HCT116 (cell line): ENCODE measurements at regions not wholly inside any gene's neighbourhood (a gene's known extent, or its start where the extent isn't known, plus 50 kb on each side); places are given as distances from the start of the nearest gene placed in this dataset.

Experiments
- ATAC-seq: fragments of 200-7000 bp; cut with Tn5 transposase; 2 replicates; pipeline ENCODE4 v1.9.1; 2020; ENCODE audit warnings: mild to moderate bottlenecking, moderate library complexity
- BruUV-seq: library from RNA; stranded (reverse); fragments of 400-500 nt; replicated peaks from 2 replicates; lab custom pipeline; 2021; lab: Mats Ljungman, UMichigan
- CTCF ChIA-PET: fragments of 300-600 bp; sonication (Branson Sonifier 250); formaldehyde crosslinking; loops from one replicate; lab custom pipeline; 2021; ENCODE audit warnings: antibody characterized with exemption; lab: Charles Lee
- POLR2A ChIA-PET: fragments of 300-600, 350-600 bp; sonication (Branson Sonifier 250); formaldehyde crosslinking; loops from one replicate; lab custom pipeline; 2021; ENCODE audit warnings: antibody characterized with exemption; lab: Charles Lee
- RAD21 ChIA-PET, 2 experiments: fragments of 300-600 bp; sonication (Branson Sonifier 250); formaldehyde crosslinking; loops; one replicate each; lab custom pipeline; 2023; ENCODE audit warnings: low total read pairs in 2 of 2; ENCODE audit not compliant: uncharacterized antibody in 2 of 2, unreplicated experiment in 2 of 2, low non-redundant PET in 1 of 2; lab: Charles Lee
- DNase-seq: peaks from one replicate; pipeline ENCODE4 v3.0.0-alpha.2; 2010; ENCODE audit warnings: low read depth, low spot score
- H2AFZ ChIP-seq: fragments of 200-600 bp; shearing (Covaris generic), sonication (generic); 2 replicates; pipeline ENCODE4 v1.6.1; 2017; ENCODE audit warnings: low read depth, mixed run types, mixed read lengths, antibody characterized with exemption, low read length; ENCODE audit not compliant: poor library complexity, severe bottlenecking
- H3K27ac ChIP-seq: 2 replicates; pipeline ENCODE4 v1.5.1; 2012; ENCODE audit warnings: low read depth, low read length
- H3K27me3 ChIP-seq: fragments of 200-600 bp; sonication (generic); 2 replicates; pipeline ENCODE4 v1.6.1; 2016; ENCODE audit warnings: mixed run types, low read length, mixed read lengths; ENCODE audit not compliant: insufficient read depth
- H3K36me3 ChIP-seq, 2 experiments: fragments of 200-500 bp in 1 of 2; fragments of 200-600 bp in 1 of 2; sonication (Bioruptor generic) in 1 of 2; sonication (generic) in 1 of 2; 2 replicates each; pipeline versions ENCODE4 v1.5.1 to v1.6.1; 2014 to 2016; ENCODE audit warnings: low read length in 2 of 2, inconsistent platforms in 1 of 2, mixed read lengths in 1 of 2, mixed run types in 1 of 2; ENCODE audit not compliant: insufficient read depth in 2 of 2, control insufficient read depth in 1 of 2
- H3K4me1 ChIP-seq, 2 experiments: fragments of 200-600 bp in 1 of 2; sonication (generic) in 1 of 2; 2 replicates each; pipeline versions ENCODE4 v1.5.1 to v1.6.1; 2012 to 2017; ENCODE audit warnings: low read length in 2 of 2, inconsistent platforms in 1 of 2, mild to moderate bottlenecking in 1 of 2, mixed read lengths in 1 of 2, mixed run types in 1 of 2, moderate library complexity in 1 of 2; ENCODE audit not compliant: insufficient read depth in 2 of 2, control insufficient read depth in 1 of 2
- H3K4me2 ChIP-seq: fragments of 200-600 bp; sonication (generic); 2 replicates; pipeline ENCODE4 v1.6.1; 2017; ENCODE audit warnings: mixed run types, low read length, mixed read lengths
- H3K4me3 ChIP-seq, 2 experiments: fragments of 200-600 bp in 1 of 2; sonication (generic) in 1 of 2; replicated peaks in 1 of 2; 2 replicates each; pipeline ENCODE4 v1.5.1; 2011 to 2016; ENCODE audit warnings: low read length in 2 of 2, control low read depth in 1 of 2, low read depth in 1 of 2, mild to moderate bottlenecking in 1 of 2, mixed read lengths in 1 of 2, mixed run types in 1 of 2
- H3K79me2 ChIP-seq: fragments of 200-600 bp; sonication (generic); 2 replicates; pipeline ENCODE4 v1.6.1; 2017; ENCODE audit warnings: mild to moderate bottlenecking, mixed run types, low read length, moderate library complexity, mixed read lengths; ENCODE audit not compliant: insufficient read depth
- H3K9ac ChIP-seq: fragments of 200-600 bp; sonication (generic); 2 replicates; pipeline ENCODE4 v1.6.1; 2016; ENCODE audit warnings: low read length, mixed read lengths
- H3K9me2 ChIP-seq: fragments of 200-600 bp; sonication (generic), shearing (Covaris generic); 2 replicates; pipeline ENCODE4 v1.6.1; 2017; ENCODE audit warnings: mixed run types, mild to moderate bottlenecking, moderate library complexity; ENCODE audit not compliant: insufficient read depth
- H3K9me3 ChIP-seq, 2 experiments: fragments of 200-500 bp in 1 of 2; fragments of 200-600 bp in 1 of 2; sonication (Bioruptor generic) in 1 of 2; sonication (generic) in 1 of 2; 2 replicates each; pipeline ENCODE4 v1.6.1; 2014 to 2017; ENCODE audit warnings: low read length in 2 of 2, mixed read lengths in 2 of 2, inconsistent platforms in 1 of 2, low read depth in 1 of 2, mild to moderate bottlenecking in 1 of 2, mixed run types in 1 of 2, moderate library complexity in 1 of 2; ENCODE audit not compliant: control insufficient read depth in 1 of 2, insufficient read depth in 1 of 2
- H4K20me1 ChIP-seq: fragments of 200-600 bp; sonication (generic), shearing (Covaris generic); 2 replicates; pipeline ENCODE4 v1.6.1; 2017; ENCODE audit warnings: mixed run types, mild to moderate bottlenecking, moderate library complexity; ENCODE audit not compliant: insufficient read depth
- CEBPB ChIP-seq: IDR thresholded peaks from 2 replicates; pipeline ENCODE4 v1.6.1; 2012; ENCODE audit warnings: low read depth
- EZH2phosphoT487 ChIP-seq: fragments of 200-600 bp; IDR thresholded peaks from 2 replicates; pipeline ENCODE4 v1.6.1; 2018; ENCODE audit warnings: antibody characterized with exemption, borderline replicate concordance
- FOSL1 ChIP-seq: IDR thresholded peaks from 2 replicates; pipeline ENCODE4 v1.6.1; 2012; ENCODE audit warnings: low read depth
- JUND ChIP-seq: IDR thresholded peaks from 2 replicates; pipeline ENCODE4 v1.6.1; 2012
- RAD21 ChIP-seq: IDR thresholded peaks from 2 replicates; pipeline ENCODE4 v1.6.1; 2012; ENCODE audit warnings: low read depth, mild to moderate bottlenecking
- SIN3A ChIP-seq: IDR thresholded peaks from 2 replicates; pipeline ENCODE4 v1.6.1; 2012; ENCODE audit warnings: low read depth
- SRF ChIP-seq: IDR thresholded peaks from 2 replicates; pipeline ENCODE4 v1.6.1; 2012; ENCODE audit warnings: low read depth
- TCF7L2 ChIP-seq: IDR thresholded peaks from 2 replicates; pipeline ENCODE4 v1.7.0; 2011; ENCODE audit warnings: borderline replicate concordance, inconsistent platforms; ENCODE audit not compliant: insufficient read depth, insufficient read length; ENCODE audit errors: extremely low read depth
- ZNF274 ChIP-seq: fragments of 200-500 bp; sonication (Bioruptor generic); IDR thresholded peaks from 2 replicates; pipeline ENCODE4 v1.6.1; 2014; ENCODE audit warnings: mild to moderate bottlenecking, low read depth, low read length, inconsistent platforms
- intact Hi-C: fragments of 100-400 bp; cut with micrococcal nuclease; formaldehyde crosslinking; loops from 2 replicates; pipeline ENCODE4 v1.10.0; 2022
- TF ChIP-seq, protein P1 (sequence below), 3 experiments: fragments of 200-600 bp in 1 of 3; sonication (generic) in 1 of 3; IDR thresholded peaks in 2 of 3; conservative IDR thresholded peaks in 1 of 3; 2 replicates each; pipeline ENCODE4 v1.5.1; 2012 to 2017; ENCODE audit warnings: low read depth in 2 of 3, low read length in 2 of 3, antibody characterized with exemption in 1 of 3, borderline replicate concordance in 1 of 3, control low read depth in 1 of 3, mild to moderate bottlenecking in 1 of 3, mixed read lengths in 1 of 3, mixed run types in 1 of 3, moderate library complexity in 1 of 3; ENCODE audit not compliant: insufficient read depth in 1 of 3
- TF ChIP-seq, protein P2 (sequence below): IDR thresholded peaks from 2 replicates; pipeline ENCODE4 v1.6.1; 2012
- TF ChIP-seq, protein P3 (sequence below): IDR thresholded peaks from 2 replicates; pipeline ENCODE4 v1.6.1; 2011; ENCODE audit warnings: mild to moderate bottlenecking, low read length, moderate library complexity; ENCODE audit not compliant: insufficient replicate concordance; ENCODE audit errors: extremely low read depth

DNA sequence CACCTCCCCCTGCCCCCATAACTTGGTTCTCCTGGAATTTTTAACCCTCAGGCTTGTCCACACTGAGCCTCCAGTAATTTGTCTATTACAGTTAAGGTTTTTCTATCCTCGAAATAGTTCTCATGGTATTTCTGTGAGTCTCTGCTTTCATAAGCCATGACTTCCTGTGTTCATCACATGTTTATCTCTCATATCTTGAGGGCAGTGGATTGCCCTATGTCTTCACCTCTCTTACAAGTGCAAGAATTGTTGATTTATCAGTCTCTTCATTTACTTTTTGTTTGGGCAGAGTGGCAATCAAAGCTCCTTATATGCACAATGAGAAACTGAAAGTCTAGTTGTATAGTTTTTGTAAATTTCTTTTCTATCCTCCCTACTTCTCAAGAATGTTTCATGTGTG, 328.4 kb downstream of the PLA2G4A start (continued):
- TF ChIP-seq, protein P1, sequence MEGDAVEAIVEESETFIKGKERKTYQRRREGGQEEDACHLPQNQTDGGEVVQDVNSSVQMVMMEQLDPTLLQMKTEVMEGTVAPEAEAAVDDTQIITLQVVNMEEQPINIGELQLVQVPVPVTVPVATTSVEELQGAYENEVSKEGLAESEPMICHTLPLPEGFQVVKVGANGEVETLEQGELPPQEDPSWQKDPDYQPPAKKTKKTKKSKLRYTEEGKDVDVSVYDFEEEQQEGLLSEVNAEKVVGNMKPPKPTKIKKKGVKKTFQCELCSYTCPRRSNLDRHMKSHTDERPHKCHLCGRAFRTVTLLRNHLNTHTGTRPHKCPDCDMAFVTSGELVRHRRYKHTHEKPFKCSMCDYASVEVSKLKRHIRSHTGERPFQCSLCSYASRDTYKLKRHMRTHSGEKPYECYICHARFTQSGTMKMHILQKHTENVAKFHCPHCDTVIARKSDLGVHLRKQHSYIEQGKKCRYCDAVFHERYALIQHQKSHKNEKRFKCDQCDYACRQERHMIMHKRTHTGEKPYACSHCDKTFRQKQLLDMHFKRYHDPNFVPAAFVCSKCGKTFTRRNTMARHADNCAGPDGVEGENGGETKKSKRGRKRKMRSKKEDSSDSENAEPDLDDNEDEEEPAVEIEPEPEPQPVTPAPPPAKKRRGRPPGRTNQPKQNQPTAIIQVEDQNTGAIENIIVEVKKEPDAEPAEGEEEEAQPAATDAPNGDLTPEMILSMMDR (IDR thresholded peaks at IDR 0.05 in 2 of 3, conservative IDR thresholded peaks at IDR 0.05 in 1 of 3; ENCODE audit: borderline replicate concordance in 1 of 3, insufficient read depth in 1 of 3, low read depth in 2 of 3, low read length in 2 of 3): no peak
- TF ChIP-seq SIN3A (no peak), FOSL1 (no peak), SRF (no peak)

DNA sequence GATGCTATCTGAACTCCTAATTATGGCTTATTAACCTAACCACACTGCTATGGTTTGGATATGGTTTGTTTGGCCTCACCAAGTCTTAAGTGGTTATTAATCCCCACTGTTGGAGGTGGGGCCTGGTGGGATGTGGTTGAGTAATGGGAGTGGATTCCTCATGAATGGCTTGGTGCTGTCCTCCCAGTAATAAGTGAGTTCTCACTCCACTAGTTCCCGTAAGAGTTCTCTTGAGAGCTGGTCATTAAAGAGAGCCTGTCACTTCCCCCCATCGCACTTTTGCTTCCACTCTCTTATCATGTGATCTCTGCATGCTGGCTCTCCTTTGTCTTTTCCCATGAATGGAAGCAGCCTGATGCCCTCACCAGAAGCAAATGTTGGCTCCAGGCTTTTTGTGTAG, 328.8 kb downstream of the PLA2G4A start:
- BruUV-seq: no TSS peak
- H3K9ac ChIP-seq: no peak overlapping the region

More for the DNA sequence above, 328.8 kb downstream of the PLA2G4A start:
- no peaks in the 10 kb centered on the region for H4K20me1 ChIP-seq
- H3K27me3 ChIP-seq: no peaks in the 10 kb centered on the region
- ATAC-seq (no peak), DNase-seq (no peak)
- H3K4me3 ChIP-seq: no peak overlapping the region
- intact Hi-C loops: no loop called here
- no peak overlapping the region for H3K4me2 ChIP-seq
- CTCF ChIA-PET: no interaction called here
- no peak overlapping the region for H2AFZ ChIP-seq
- no peaks in the 10 kb centered on the region for H3K9me3 ChIP-seq
- no peaks in the 10 kb centered on the region for H3K4me1 ChIP-seq
- TF ChIP-seq FOSL1: no peak
- TF ChIP-seq, protein P1 (IDR thresholded peaks at IDR 0.05 in 2 of 3, conservative IDR thresholded peaks at IDR 0.05 in 1 of 3; ENCODE audit: borderline replicate concordance in 1 of 3, insufficient read depth in 1 of 3, low read depth in 2 of 3, low read length in 2 of 3): no peak
- no peak for TF ChIP-seq ZNF274
- TF ChIP-seq, protein P2, sequence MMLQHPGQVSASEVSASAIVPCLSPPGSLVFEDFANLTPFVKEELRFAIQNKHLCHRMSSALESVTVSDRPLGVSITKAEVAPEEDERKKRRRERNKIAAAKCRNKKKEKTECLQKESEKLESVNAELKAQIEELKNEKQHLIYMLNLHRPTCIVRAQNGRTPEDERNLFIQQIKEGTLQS: no peak
- TF ChIP-seq, protein P3, sequence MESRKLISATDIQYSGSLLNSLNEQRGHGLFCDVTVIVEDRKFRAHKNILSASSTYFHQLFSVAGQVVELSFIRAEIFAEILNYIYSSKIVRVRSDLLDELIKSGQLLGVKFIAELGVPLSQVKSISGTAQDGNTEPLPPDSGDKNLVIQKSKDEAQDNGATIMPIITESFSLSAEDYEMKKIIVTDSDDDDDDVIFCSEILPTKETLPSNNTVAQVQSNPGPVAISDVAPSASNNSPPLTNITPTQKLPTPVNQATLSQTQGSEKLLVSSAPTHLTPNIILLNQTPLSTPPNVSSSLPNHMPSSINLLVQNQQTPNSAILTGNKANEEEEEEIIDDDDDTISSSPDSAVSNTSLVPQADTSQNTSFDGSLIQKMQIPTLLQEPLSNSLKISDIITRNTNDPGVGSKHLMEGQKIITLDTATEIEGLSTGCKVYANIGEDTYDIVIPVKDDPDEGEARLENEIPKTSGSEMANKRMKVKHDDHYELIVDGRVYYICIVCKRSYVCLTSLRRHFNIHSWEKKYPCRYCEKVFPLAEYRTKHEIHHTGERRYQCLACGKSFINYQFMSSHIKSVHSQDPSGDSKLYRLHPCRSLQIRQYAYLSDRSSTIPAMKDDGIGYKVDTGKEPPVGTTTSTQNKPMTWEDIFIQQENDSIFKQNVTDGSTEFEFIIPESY: no peak
- no peak for TF ChIP-seq EZH2phosphoT487
- no peak for TF ChIP-seq CEBPB
- TF ChIP-seq JUND: no peak
- no peak for TF ChIP-seq TCF7L2
- TF ChIP-seq RAD21: no peak
- no peaks in the 10 kb centered on the region for H3K79me2 ChIP-seq
- no peaks in the 10 kb centered on the region for H3K36me3 ChIP-seq
- no peaks in the 10 kb centered on the region for H3K9me2 ChIP-seq
- RAD21 ChIA-PET: no interaction called here
- POLR2A ChIA-PET: no interaction called here
- no peak overlapping the region for H3K27ac ChIP-seq
